ENCODE measurements at regions not wholly inside any gene's neighbourhood (a gene's known extent, or its start where the extent isn't known, plus 50 kb on each side); places are given as distances from the start of the nearest gene placed in this dataset.

DNA sequence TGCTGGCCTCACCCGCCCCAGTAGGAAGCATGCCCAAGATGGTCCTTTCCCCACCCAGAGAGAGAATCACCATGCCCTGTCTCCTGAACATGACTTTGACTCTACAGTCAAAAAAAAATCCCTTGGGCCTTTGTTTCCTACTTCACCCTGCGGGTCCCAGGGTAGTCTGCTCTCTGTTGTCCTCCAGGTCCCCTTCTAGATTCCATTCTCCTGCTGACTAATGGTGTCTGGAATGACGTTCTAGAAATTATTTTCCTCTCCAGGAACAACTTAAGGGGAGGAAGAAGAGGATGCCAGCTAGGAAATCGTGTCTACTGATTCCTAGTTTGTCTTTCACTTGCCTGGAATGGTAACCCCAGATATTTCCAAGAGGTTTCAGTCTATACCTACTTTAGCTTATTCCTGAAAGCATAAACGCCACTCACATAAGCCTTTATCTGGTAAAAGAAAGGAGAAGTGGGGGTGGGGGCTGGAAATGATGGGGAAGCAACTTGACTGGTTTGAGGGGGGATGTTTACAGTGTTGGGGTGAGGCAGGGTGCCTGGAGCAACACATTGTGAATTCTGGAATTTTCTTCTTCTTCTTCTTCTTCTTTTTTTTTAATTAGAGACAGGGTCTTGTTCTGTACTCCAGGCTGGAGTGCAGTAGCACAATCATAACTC is 93.9 kb downstream of the SNX18 start:
- Histone ChIP-seq H3K9me3 (ENCODE audit: low read length) (no peaks in the 10 kb centered on the region), H3K4me3 (ENCODE audit: low read length) (no peak overlapping the region), H3K36me3 (ENCODE audit: low read depth, low read length) (no peaks in the 10 kb centered on the region), H3K4me2 (ENCODE audit: low read length) (no peak overlapping the region), H3K4me1 (ENCODE audit: insufficient read depth, low read length) (no peaks in the 10 kb centered on the region), H3K79me2 (ENCODE audit: low read length) (no peaks in the 10 kb centered on the region), H3K27me3 (ENCODE audit: low read length) (no peaks in the 10 kb centered on the region), H3K27ac (ENCODE audit: low read length) (no peak overlapping the region), H3F3A (ENCODE audit: low read length, unreplicated experiment) (no peaks in the 10 kb centered on the region), H3K9ac (ENCODE audit: low read length) (no peak overlapping the region), H2AFZ (ENCODE audit: low read length) (no peak overlapping the region), H4K20me1 (ENCODE audit: low read length) (no peaks in the 10 kb centered on the region), H3K9me2 (replicated peaks; ENCODE audit: low read length) (no peaks in the 10 kb centered on the region)
- ATAC-seq (no peak), DNase-seq (no peak)
- TF ChIP-seq, protein P1, sequence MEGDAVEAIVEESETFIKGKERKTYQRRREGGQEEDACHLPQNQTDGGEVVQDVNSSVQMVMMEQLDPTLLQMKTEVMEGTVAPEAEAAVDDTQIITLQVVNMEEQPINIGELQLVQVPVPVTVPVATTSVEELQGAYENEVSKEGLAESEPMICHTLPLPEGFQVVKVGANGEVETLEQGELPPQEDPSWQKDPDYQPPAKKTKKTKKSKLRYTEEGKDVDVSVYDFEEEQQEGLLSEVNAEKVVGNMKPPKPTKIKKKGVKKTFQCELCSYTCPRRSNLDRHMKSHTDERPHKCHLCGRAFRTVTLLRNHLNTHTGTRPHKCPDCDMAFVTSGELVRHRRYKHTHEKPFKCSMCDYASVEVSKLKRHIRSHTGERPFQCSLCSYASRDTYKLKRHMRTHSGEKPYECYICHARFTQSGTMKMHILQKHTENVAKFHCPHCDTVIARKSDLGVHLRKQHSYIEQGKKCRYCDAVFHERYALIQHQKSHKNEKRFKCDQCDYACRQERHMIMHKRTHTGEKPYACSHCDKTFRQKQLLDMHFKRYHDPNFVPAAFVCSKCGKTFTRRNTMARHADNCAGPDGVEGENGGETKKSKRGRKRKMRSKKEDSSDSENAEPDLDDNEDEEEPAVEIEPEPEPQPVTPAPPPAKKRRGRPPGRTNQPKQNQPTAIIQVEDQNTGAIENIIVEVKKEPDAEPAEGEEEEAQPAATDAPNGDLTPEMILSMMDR (conservative IDR thresholded peaks at IDR 0.05; ENCODE audit: low read depth, low read length): no peak
- no peak for TF ChIP-seq EZH2phosphoT487 (IDR thresholded peaks at IDR 0.05; ENCODE audit: borderline replicate concordance, low read length)
- TF ChIP-seq EZH2 (IDR thresholded peaks at IDR 0.05; ENCODE audit: low read length, unreplicated experiment): no peak
- intact Hi-C loops (cut with micrococcal nuclease): no loop called here
- ChIA-PET CTCF (no interaction called here), POLR2A (ENCODE audit: unreplicated experiment) (no interaction called here)
- no TSS peak for BruUV-seq (replicated peaks)

DNA sequence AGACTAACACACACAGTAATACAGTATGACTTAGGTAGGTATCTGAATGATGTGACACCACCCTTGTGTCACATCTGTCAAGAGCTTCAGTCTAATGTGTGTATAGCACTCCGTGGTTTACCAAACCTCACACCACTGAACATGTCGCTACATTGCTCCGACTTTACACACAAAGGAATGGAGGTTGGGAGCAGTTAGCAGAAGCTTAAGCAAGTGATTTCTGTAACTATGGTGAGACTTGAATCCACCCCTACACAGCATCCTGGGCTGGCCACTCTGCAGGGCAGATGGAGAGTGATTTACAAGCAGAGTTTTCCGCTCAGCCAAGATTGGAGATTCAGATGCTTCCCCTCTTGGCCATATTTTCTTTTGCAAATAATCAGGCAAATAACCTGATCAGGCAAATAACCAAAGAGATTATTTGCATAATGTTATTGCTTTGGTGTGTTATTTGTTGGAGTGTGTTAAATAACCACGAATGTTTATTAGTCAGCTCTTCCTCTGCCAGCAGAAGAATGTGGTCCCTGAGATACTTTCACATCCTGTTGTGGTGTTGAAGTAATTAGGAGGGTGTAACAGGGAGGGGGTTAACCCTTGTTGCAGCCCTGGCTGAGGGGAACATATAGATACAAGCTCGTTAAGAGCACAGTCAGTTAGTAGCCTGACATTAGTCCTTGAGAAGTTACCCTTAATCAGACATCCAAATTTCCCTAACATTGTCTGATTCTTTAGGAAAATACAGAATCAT is 92.8 kb downstream of the SNX18 start:
- Histone ChIP-seq H3K27me3 (ENCODE audit: low read length) (no peaks in the 10 kb centered on the region), H3K27ac (ENCODE audit: low read length) (no peak overlapping the region), H3K9ac (ENCODE audit: low read length) (no peak overlapping the region), H4K20me1 (ENCODE audit: low read length) (no peaks in the 10 kb centered on the region), H3K79me2 (ENCODE audit: low read length) (no peaks in the 10 kb centered on the region), H2AFZ (ENCODE audit: low read length) (no peak overlapping the region), H3K4me1 (ENCODE audit: insufficient read depth, low read length) (no peaks in the 10 kb centered on the region), H3K4me3 (ENCODE audit: low read length) (no peak overlapping the region), H3K9me3 (ENCODE audit: low read length) (no peaks in the 10 kb centered on the region), H3K4me2 (ENCODE audit: low read length) (no peak overlapping the region), H3K36me3 (ENCODE audit: low read depth, low read length) (no peaks in the 10 kb centered on the region), H3K9me2 (replicated peaks; ENCODE audit: low read length) (no peaks in the 10 kb centered on the region), H3F3A (ENCODE audit: low read length, unreplicated experiment) (no peaks in the 10 kb centered on the region)
- CTCF ChIA-PET: no interaction called here
- DNase-seq (no peak), ATAC-seq (no peak)
- intact Hi-C loops (cut with micrococcal nuclease): no loop called here
- TF ChIP-seq EZH2 (IDR thresholded peaks at IDR 0.05; ENCODE audit: low read length, unreplicated experiment) (no peak), EZH2phosphoT487 (IDR thresholded peaks at IDR 0.05; ENCODE audit: borderline replicate concordance, low read length) (no peak)
- TF ChIP-seq, protein P1 (conservative IDR thresholded peaks at IDR 0.05; ENCODE audit: low read depth, low read length): no peak
- no TSS peak for BruUV-seq (replicated peaks)
- POLR2A ChIA-PET (ENCODE audit: unreplicated experiment): no interaction called here
